ENCODE measurements at regions not wholly inside any gene's neighbourhood (a gene's known extent, or its start where the extent isn't known, plus 50 kb on each side); places are given as distances from the start of the nearest gene placed in this dataset.

DNA sequence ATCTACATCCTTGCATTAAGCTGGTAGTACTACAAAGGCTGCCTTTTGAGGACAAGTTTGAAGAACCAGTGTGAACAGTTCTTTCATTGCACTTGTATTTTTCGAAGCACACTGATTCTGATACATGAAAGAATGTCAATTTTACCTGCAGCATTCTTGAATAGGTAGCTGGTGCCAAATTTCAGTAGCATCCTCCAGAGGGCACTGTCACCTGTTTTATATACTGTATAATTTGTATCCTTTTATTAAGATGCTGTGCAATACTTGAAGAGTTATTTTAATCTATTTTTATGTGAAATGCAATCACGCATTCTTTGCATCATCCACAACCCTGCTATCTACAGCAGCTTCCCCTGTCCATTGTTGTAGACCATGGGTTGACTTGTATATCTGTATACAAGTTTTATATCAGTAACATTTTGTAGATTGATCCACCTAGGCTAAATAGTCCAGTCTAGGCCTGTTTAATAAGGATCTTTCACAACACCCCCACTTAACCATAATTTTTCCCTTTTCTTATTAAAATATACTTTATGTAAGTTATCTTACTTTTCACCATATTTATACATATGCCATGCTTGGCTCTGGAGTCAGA, 325.7 kb downstream of the PCDH7 start:
- intact Hi-C loops (cut with DNase I): loop anchor here (10.0 kb wide), 1 partner anchor 331 kb away; no protein-coding TSS in a partner anchor
- TF ChIP-seq POLR2A (IDR thresholded peaks at IDR 0.05; ENCODE audit: low read depth): no peak
- peak; percentile 11 to 37 (median 28) for TF ChIP-seq CTCF (IDR thresholded peaks at IDR 0.05)
- no peak for TF ChIP-seq POLR2AphosphoS5 (IDR thresholded peaks at IDR 0.05)
- Histone ChIP-seq H3K27ac (replicated peaks in 1 of 4) (no peak overlapping the region), H3K9me3 (no peaks in the 10 kb centered on the region), H3K36me3 (no peaks in the 10 kb centered on the region), H3K4me3 (no peak overlapping the region), H3K4me1 (peaks cover 0 to 4% (median 1%) of the 10 kb centered on the region in 4 donors), H3K27me3 (no peaks in the 10 kb centered on the region)
- DNase-seq (ENCODE audit: extremely low spot score): no peak
- 69% methylated on average over 2 of the region's 2 CpGs for WGBS

GRCh38 chr4:31051151-31051550, 331.0 kb downstream of the PCDH7 start:
- DNase-seq (ENCODE audit: extremely low spot score): no peak
- intact Hi-C loops (cut with DNase I): no loop called here
- H3K27me3 ChIP-seq: no peaks in the 10 kb centered on the region
- H3K4me1 ChIP-seq: peaks cover 4 to 24% (median 18%) of the 10 kb centered on the region in 4 donors
- no peaks in the 10 kb centered on the region for H3K9me3 ChIP-seq
- H3K27ac ChIP-seq (replicated peaks in 1 of 4): no peak overlapping the region
- no peaks in the 10 kb centered on the region for H3K36me3 ChIP-seq
- TF ChIP-seq EP300 (IDR thresholded peaks at IDR 0.05): no peak
- no peak for TF ChIP-seq POLR2AphosphoS5 (IDR thresholded peaks at IDR 0.05)
- no peak for TF ChIP-seq CTCF (IDR thresholded peaks at IDR 0.05)
- no peak for TF ChIP-seq POLR2A (IDR thresholded peaks at IDR 0.05; ENCODE audit: low read depth)
- H3K4me3 ChIP-seq: no peak overlapping the region

DNA sequence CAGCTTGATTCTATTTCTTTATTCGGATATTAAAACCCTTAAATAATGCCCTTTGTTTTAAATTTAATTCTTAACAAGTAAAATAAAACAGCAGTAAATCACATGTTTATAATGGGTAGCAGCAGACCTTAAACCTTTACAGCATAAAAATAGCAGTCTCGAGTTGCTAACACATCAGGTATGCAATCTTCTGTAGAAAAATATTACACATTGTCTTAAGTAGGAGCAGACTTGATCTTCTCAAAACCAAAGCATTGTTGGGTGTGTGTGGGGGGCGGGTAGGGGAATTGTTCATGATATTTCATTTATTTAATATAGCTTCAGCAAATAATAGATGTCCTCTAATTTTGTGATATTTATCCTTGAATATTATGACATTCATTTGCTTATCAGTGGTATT, 331.4 kb downstream of the PCDH7 start:
- H3K27ac ChIP-seq (replicated peaks in 1 of 4): no peak overlapping the region
- no peak overlapping the region for H3K4me3 ChIP-seq
- TF ChIP-seq CTCF (IDR thresholded peaks at IDR 0.05): no peak
- no peak for TF ChIP-seq POLR2AphosphoS5 (IDR thresholded peaks at IDR 0.05)
- no peaks in the 10 kb centered on the region for H3K36me3 ChIP-seq
- WGBS: 29% methylated on average over 3 of the region's 3 CpGs
- peaks cover 4 to 24% (median 18%) of the 10 kb centered on the region in 4 donors for H3K4me1 ChIP-seq
- no peak for DNase-seq (ENCODE audit: extremely low spot score)
- no peaks in the 10 kb centered on the region for H3K27me3 ChIP-seq
- no peaks in the 10 kb centered on the region for H3K9me3 ChIP-seq
- intact Hi-C loops (cut with DNase I): no loop called here

DNA sequence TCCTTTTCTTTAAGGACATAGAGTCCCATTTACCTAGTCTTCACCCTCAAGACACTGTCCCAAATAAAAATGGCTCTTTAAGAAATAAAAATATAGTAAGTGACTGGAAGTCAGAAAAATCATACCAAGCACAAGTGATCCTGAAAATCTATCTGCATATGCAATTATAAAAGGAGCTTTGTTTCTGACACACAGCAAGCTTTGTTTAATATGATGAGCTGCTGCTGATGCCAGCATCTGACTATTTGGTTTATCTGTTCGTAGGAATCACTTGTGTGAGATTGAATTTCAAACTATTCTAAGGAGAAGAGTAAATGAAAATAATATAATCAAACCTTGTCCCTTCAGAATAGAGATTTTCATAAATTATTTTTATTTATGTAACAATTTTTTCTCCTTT, 332.4 kb downstream of the PCDH7 start:
- no peak for DNase-seq (ENCODE audit: extremely low spot score)
- no peak for TF ChIP-seq EP300 (IDR thresholded peaks at IDR 0.05)
- no peak overlapping the region for H3K27ac ChIP-seq (replicated peaks in 1 of 4)
- H3K27me3 ChIP-seq: no peaks in the 10 kb centered on the region
- H3K36me3 ChIP-seq: no peaks in the 10 kb centered on the region
- H3K9me3 ChIP-seq: no peaks in the 10 kb centered on the region
- intact Hi-C loops (cut with DNase I): no loop called here
- H3K4me3 ChIP-seq: no peak overlapping the region
- H3K4me1 ChIP-seq: peaks cover 4 to 24% (median 18%) of the 10 kb centered on the region in 4 donors
- 31% methylated on average over 1 of the region's 1 CpG for WGBS

DNA sequence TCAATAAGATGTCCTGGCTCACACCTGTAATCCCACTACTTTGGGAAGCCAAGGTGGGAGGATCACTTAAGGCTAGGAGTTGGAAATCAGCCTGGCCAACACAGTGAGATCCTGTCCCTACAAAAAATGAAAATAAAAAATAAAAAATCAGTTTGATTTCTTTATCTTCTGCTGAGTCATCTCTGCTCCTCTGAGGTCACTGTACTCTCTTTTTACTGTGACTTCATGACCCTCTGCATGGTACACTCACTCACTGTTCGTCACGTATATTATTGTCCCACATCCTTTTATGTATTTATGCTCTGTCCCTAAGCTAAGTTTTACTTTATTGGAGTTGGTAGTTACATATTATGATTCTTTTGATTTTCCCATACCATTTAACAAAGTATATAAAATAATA, 333.3 kb downstream of the PCDH7 start:
- no peak overlapping the region for H3K27ac ChIP-seq (replicated peaks in 1 of 4)
- intact Hi-C loops (cut with DNase I): no loop called here
- 89% methylated on average over 2 of the region's 2 CpGs for WGBS
- no peak for DNase-seq (ENCODE audit: extremely low spot score)
- no peaks in the 10 kb centered on the region for H3K36me3 ChIP-seq
- H3K4me3 ChIP-seq: no peak overlapping the region
- TF ChIP-seq POLR2A (IDR thresholded peaks at IDR 0.05; ENCODE audit: low read depth): no peak
- TF ChIP-seq EP300 (IDR thresholded peaks at IDR 0.05): no peak
- no peak for TF ChIP-seq CTCF (IDR thresholded peaks at IDR 0.05)
- no peak for TF ChIP-seq POLR2AphosphoS5 (IDR thresholded peaks at IDR 0.05)
- peaks cover 4 to 21% (median 18%) of the 10 kb centered on the region in 4 donors for H3K4me1 ChIP-seq
- no peaks in the 10 kb centered on the region for H3K27me3 ChIP-seq
- no peaks in the 10 kb centered on the region for H3K9me3 ChIP-seq
